Loucy (cell line): ENCODE measurements at regions not wholly inside any gene's neighbourhood (a gene's known extent, or its start where the extent isn't known, plus 50 kb on each side); places are given as distances from the start of the nearest gene placed in this dataset.

ENCODE experiments used
- CTCF ChIP-seq: fragments of 200-600 bp; sonication (generic); conservative IDR thresholded peaks from 2 replicates; pipeline ENCODE4 v1.5.1; 2014; ENCODE audit warnings: mild to moderate bottlenecking, antibody characterized with exemption, low read length
- EZH2phosphoT487 ChIP-seq: fragments of 200-600 bp; IDR thresholded peaks from 2 replicates; pipeline ENCODE4 v1.6.1; 2018; ENCODE audit warnings: antibody characterized with exemption, mild to moderate bottlenecking, moderate library complexity, borderline replicate concordance

GRCh38 chr18:76208678-76209306 lies 286.2 kb downstream of the ZNF516 start:
- no peak for TF ChIP-seq CTCF
- TF ChIP-seq EZH2phosphoT487: no peak
